ENCODE measurements at regions not wholly inside any gene's neighbourhood (a gene's known extent, or its start where the extent isn't known, plus 50 kb on each side); places are given as distances from the start of the nearest gene placed in this dataset.

DNA sequence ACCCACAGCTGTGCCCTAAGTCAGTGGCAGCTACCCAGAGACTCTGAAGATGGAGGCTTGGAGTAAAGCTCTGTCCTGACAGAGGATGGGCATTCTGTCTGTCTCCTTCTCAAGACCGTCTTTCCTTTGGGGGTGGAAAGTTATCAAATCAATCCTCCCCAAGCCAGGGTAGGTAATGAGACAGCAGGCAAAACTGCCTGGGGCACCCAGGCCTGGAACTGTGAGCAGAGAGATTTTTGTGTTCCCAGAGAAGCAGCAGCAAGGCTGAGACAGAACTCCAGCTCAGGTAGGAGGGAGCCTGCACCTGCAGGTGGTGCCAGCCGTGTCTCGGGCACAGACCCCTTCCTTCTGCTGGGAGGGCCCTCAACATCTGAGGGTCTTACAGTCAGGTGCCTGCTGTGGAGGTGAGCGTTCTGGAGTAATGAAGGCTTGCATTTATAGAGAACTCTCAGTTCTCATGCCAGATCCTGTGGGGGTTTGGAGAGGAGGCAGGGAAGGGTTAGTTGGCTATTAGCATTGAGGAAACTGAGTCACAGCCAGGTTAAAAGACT is 95.6 kb downstream of the RIPK4 start:
- no peak for DNase-seq

- DNase-seq = no peak
Observed at GRCh38 chr21:41670056-41670805, 96.6 kb downstream of the RIPK4 start.

DNA sequence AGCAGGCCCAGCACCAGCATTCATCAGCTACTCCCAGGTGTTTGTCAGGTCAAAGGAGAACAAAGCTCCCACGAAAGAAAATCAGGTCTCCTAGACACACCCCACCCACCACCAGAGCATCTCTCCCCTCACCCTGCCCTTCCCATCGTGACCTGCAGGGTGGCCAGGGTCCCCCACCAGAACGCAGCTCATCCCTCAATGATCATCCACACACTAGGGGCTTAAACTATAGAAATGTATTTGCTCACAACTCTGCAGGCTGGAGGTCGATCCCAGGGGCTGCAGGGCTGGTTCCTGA is 97.4 kb downstream of the RIPK4 start:
- DNase-seq = no peak

DNA sequence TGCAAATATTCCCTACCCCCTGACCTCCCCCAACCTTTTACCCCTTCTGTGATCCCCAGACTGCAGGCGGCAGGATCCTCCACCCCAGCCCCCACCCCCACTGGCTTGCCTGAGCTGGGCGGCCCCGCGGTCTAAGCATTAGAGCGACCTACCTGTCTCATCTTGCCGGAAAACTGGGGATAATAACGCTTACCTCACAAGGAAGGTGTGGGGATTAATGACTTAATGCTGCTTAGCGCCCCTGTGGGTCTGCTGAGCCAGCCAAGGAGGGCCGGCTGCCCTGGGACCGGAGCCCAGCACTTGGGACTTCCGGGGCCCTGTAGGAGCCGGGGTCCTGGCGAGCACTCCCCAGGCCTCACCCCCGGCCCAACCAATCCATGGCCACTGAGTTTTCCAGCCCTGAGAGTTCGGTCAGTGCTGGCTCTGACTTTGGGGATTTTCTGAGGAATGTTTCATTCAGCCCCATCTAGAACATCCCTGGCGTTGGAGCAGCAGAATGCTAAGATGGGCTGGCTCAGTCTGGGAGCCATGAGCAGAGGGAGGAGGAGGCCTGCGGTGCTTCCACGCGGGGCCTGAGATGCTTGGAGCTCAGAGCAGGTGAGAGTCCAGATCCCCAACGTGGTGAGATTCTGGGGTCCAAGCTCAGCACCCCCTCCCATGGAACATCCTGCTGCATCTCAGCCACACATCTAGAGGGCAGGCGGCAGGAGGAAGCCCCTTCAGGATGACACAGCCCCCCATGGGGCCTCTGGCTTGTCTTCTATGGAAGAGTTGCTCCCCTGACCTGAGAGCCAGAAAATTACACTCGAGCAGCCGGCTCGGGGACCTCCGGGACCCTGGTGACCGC is 97.9 kb downstream of the RIPK4 start:
- DNase-seq = no peak

- DNase-seq = no peak
Observed at GRCh38 chr21:41668051-41668541, 98.8 kb downstream of the RIPK4 start.

GRCh38 chr21:41667136-41667535 is 99.7 kb downstream of the RIPK4 start:
- DNase-seq = no peak

GRCh38 chr21:41666641-41667081 is 100.2 kb downstream of the RIPK4 start:
- no peak for DNase-seq

GRCh38 chr21:41665766-41666595 is 100.9 kb downstream of the RIPK4 start:
- DNase-seq = no peak

GRCh38 chr21:41664881-41665765 is 101.7 kb downstream of the RIPK4 start:
- DNase-seq = no peak

DNA sequence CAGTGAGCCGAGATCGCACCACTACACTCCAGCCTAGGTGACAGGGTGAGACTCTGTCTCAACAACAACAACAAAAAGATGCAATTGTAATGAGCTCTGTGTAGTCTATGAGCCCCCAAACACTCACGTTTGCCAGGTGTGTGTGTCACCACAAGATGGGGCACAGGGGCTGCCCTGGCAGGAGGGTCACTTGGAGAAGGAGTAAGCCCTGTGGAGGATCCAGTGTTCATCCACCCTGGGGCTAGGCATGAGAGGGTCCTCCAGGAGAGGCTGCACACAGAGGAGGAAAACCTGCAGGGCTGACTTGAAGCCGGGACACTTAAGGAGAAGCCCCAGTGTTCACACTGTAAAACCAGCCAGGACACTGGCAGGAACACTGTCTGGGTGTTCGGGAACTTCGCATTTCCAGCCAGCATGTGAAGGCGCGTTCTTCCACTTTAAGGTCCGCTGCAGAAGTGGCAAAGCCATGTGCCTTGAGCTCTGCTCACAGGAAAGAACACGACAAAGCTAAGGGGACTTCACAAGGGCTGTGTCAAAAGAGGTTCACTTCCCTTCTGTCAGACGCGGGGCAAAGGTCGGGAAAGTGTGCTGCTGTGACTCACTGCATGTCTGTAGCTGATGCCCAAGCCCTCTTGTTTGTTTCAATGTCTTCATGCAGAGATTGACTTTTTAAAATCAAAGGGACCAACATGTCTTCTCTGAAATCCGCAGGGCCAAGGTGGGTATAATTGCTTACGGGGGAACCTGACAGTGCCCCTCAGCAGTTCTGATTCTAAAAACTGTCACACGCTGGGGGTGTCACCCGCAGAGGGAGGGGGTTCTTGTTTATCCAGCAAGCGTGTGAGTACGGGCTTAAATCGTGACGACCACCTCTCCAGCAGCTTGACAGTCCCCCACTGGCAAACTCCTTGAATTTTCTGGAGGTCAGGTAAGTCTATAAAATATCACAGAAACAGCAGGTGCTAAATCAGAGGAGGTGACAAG is 102.8 kb downstream of the RIPK4 start:
- no peak for DNase-seq

GRCh38 chr21:41662761-41663160 is 104.1 kb downstream of the RIPK4 start:
- DNase-seq = no peak

- no peak for DNase-seq
Observed at GRCh38 chr21:41662161-41662560, 104.7 kb downstream of the RIPK4 start.

DNA sequence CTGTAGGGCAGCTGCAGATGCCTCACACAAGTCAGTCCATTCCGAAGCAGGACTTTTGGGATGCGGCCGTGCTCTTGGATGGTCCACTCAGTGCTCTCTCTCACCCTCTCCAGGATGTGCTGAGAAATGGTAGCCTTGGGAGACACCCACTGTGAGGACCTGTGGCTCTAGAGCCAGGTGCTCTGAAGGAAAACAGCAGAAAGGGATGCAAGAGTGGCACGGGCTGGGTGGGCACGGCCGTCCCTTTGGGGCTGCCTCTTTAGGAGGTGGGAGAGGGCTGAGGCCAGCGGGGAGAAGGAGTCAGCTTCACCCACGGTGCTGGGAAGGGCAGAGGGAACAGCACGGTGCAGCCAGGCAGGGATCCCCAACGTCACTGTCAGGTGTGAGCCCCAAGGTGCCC is 106.1 kb downstream of the RIPK4 start:
- no peak for DNase-seq

- no peak for DNase-seq
Observed at GRCh38 chr21:41659791-41660560, 106.9 kb downstream of the RIPK4 start.

- DNase-seq = no peak
Observed at GRCh38 chr21:41656946-41657525, 109.8 kb downstream of the RIPK4 start.

- no peak for DNase-seq
Observed at GRCh38 chr21:41655259-41655658, 111.6 kb downstream of the RIPK4 start.

- DNase-seq = no peak
Observed at GRCh38 chr21:41653954-41654491, 112.8 kb downstream of the RIPK4 start.

GRCh38 chr21:41653243-41653953 is 113.5 kb downstream of the RIPK4 start:
- no peak for DNase-seq

Data from activated effector memory CD4-positive, alpha-beta T cell treated with anti-CD3 and anti-CD28 coated beads, Interleukin-2, amount 50 U/mL, for 16 hours (primary cell).